Putamen (tissue), 1 donor: ENCODE measurements at regions not wholly inside any gene's neighbourhood (a gene's known extent, or its start where the extent isn't known, plus 50 kb on each side); places are given as distances from the start of the nearest gene placed in this dataset.

ENCODE experiments used
- DNase-seq: peaks from one replicate; pipeline ENCODE4 v3.0.0-alpha.2; 2016; ENCODE audit warnings: low spot score

DNA sequence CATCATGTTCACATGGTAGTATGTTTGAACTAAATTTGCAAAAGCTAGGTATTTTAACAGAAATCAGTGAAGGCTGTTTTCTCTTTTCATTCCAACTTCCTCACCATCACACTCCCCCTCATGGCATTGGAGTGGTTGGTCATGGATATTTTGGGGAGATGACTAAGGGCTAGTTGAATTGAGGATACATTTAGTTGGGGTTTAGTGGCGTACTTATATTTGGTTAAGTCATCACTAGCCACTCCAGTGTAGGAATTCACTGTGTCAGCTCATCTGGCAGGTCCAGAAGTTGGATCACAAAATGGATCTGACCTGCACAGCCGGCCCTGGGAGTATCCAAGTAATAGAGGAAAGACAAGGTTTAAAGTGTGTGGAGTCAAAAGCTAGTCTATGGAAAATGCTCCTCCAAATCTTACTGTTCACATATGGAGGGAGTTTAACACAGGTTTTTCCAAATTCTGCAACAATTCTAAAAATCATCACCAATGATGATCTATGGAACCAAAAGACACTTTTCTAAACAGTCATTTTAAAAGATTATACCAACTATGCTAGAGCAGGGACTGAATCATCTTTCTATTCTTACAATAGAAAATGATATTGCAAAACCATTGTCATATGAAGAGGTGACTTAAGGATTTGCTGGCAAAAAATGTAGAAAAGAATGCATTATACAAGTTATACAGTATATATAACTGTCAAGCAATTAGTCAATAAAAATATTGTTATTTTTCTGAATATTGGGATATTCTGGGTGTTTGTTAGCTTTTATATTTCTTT, 247.8 kb upstream of the PEX5L start:
- no peak for DNase-seq

DNA sequence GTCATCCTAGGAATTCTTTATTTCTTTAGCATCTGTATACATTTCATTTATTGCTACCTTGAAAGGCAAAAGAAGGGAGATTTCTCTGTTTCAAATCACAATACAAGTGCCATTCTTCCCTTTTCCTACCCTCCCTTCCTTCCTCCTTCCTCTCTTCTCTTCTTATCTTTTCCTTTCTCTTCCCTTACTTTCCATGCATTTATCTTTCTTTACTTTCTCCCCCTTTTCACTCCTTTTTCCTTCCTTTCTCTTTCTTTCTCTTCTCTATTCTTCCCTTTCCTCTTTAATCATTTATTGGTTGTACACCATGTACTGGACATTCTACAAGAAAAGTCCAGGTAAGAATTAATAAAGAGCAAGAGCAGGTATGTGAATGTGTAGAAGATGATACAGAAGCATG, 251.0 kb upstream of the PEX5L start:
- no peak for DNase-seq

DNA sequence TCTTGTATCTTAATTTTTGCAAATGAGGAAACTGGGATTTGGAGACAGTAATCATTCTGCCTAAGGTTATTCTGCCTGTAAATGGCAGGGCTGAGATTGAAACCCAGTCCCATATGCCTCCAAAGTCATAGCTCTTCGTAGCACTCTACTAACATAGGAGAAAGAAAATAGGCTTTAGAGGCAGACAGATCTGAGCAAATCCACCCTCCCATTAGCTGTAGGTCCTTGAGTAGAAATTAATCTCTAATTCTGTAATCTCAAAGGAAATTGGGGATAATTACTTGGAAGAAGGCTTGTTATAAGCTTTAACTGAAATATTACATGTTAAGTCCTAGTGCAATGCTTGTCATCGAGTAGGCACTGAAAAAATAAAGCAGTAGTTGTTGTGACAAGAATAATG, 252.1 kb upstream of the PEX5L start:
- no peak for DNase-seq

DNA sequence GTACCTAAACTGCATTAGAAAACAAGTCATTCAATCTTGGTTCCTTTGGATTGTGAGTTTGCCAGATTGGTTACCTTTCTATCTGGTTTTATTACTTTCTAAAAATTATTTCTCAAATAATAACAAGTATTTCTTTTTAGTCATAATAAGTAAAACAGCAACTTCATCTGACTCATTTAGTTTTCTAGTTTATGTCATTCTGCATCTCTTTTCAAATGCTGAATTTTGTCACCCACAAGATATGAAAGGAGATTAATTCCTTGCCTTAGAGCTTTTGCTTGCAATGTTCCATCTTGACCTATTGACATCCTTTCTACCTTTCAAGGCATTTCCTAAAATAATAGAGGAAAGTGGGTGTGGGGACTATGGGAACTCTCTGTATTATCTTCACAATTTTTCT, 253.6 kb upstream of the PEX5L start:
- no peak for DNase-seq

DNA sequence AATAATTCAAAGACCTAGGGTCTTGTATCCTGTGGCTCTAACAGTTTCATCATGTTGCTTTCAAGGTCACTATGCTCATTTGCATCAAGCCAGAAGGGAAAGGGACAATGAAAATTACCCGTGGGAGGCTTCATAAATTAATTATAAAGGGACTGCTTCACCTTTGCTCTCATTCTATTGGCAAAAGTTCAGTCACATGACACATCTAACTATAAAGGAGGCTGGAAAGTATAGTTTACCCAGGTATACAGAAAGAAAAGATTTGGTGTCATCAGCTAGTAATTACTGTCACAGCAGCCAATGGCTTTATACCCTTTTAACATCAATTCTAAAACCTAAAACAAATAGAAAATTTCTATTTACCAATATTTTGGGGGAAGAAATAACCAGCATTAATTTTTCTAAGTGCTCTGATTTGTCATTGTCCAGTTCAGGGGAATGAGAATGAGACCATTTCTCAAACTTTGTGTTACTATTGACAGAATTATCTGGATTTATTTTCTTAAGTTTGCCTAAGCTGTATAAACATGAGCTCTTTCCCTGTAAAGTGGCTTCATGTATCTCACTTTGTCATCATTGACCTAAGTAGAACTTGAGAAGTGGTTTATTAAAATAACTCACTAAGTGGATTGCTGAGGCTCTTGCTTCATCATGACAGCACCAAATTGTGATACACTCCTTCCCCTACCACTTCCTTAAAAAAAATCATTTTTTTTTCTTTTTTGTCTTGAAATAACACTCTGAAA, 257.7 kb upstream of the PEX5L start:
- DNase-seq: no peak

DNA sequence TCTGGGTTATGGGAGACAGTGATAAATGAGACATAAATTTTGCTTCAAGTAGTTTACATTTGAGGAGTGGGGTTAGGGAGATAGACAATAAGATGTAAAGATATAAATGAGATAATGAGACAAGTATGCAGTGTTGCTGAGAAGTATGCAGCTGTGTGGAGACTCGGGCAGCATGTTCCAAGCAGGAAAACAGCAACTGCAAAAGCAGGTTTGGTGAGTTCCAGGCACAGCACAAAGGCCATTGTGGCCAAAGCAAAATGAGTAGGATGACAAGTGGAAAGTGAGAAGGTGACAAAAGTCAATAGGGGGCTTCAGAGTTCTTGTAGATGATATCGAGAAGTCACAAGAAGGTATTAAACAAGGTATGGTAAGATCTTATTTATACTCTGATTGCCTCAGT, 259.1 kb upstream of the PEX5L start:
- DNase-seq: no peak

DNA sequence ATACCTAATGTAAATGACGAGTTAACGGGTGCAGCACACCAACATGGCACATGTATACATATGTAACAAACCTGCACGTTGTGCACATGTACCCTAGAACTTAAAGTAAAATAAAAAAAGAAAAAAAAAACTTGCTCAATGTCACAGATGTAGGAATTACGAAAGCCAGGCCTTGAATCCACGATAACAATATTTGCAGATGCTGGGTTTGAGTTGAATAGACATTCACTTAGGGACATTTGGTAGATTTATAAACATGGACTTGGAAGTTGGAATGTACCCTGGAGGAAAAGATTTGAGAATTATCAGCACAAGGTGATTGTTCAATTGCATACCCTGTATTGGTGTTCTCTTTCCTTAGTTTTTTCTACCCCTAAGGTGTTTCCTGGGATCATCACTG, 260.2 kb upstream of the PEX5L start:
- no peak for DNase-seq

DNA sequence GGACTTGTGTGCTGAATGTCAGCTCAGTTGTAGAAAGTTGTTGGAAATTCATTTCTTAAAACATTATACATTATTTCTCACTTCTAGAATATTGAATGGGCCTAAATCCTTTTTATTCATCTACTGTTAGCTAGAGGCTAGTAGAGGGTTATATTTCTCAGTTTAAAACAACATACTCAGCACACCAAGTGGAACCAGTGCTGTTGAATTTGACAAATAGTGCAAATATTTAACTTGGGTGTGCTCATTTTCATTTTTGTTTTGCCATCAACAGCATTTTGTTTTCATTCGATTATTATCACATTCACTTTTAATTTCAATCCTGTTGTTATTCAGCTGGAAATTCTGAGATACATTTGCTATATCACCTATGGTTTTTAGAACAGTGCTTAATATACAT, 269.4 kb upstream of the PEX5L start:
- DNase-seq: no peak

DNA sequence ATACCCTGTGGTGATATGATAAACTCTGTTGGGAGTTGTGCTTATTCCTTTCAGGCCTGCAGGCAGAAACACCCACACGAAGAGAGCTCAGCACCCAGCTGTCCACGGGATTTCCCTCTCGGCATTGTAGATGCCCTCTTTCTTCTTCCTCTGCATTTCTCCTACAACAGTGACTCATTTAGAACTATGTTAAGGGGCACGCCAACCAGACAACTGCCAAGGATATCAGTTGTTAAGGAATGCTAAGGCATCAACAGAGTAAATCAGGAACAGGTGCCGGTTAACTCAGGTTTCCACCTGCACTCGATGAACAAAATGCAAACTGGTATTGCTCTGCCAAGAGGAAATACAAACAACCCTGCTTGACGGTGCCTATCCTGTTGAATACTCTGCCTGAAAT, 270.0 kb upstream of the PEX5L start:
- DNase-seq: no peak

DNA sequence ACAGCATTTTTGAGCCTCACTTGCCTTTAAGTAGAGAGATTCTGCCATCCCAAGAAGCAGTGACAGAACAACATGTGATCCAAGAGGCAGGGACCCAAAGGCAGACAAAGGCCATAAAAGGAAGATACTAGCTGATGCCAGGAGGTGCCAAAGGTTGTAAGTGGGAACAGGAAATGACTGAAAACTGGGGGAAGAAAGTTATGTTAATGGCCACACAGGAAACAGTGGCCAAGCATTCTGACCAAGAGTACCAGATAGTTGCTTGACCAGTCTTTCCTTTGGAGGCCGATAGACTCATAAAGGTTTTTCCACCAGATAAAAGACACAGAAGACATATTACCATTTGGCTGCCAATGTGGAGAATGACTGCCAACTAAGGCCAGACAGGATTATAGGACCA, 274.5 kb upstream of the PEX5L start:
- DNase-seq: no peak

DNA sequence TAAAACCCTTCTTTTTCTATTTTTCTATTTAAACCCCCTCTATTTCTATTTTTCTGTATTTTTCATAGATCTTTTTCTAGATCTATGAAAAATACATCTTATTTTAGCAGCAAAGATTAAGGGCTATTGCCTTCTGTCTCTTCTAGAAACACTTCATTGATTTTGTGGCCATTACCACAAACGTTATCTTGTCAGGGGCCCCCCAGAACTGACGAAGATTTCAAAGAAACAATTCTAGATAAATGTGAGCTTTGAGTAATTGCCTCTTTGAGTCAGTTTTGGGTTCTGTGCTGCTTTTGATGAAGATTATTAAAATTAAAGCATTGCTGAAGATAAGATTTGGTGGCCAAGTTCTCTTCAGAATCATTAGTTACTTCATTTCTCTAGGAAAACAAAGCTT, 279.6 kb upstream of the PEX5L start:
- no peak for DNase-seq

DNA sequence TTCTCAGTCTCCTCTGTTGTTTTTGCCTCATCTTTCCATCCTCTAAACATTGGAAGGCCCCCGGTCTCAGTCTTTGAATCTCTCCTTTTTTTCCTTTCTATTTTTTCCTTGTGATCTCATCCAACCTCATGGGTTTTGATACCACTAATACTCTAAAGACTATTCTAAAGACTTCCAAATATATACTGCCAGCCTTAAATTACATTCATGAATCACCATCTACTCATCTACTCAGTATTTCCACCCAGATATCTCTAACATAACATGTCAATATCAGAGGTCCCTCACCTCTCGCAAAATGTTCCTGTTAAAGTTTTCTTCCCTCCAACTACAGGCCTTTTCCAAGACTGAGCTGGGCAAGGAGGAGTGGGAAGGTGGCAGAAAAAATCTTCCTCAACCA, 282.5 kb upstream of the TTC14 start:
- DNase-seq: no peak

DNA sequence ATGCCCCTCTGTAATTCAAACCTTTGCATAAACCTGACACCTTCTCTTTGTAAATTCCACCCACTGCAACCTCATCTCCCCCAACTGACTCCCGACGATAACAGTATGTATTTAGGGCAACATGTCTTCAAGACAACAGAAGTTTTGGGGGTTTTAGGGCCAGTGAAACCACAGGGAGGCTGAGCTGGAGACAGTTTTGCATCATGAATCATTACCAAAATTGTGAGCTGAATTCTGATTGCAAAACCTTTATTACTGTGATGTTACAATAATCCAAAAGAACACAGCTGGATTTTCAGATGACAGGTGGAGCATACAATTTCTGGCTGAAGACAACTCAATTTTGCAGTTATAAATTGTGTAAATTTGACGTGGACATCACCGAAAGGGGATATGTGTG, 281.3 kb upstream of the TTC14 start:
- DNase-seq: no peak

DNA sequence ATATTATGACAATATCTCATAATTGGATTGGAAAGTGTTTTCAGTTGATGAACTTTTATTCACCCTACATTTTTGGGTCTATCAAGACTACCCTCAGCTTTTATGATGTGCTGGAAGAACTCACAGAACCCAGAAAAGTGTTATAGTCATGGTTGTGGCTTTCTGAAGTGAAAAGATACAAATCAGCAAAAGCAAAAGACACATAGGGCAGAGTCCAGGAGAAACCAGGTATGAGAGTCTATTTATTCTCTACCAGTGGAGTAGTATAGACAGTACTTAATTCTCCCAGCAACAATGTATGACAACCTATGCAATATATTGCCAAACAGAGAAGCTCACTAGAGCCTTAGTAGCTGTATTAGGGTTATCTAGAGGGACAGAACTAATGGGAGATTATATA, 280.4 kb upstream of the TTC14 start:
- DNase-seq: no peak

DNA sequence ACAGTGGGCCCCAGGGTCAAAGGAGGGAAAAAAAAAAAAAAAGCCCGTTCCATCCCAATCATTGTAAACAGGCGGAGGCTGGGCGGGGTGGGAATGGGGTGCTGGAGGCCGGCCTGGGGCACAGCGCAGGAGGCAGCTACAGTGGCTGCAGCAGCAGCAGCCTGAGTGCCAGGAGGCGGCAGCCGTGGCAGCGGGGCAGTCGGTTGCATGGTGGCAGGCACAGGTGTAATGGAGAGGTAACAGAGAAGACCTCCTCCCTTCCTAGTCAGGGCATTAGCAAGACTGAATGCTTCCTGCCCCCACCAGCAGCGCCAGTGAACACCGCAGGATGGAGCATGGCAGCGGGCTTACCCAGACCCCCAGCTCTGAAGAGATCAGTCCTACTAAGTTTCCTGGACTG, 279.1 kb upstream of the TTC14 start:
- no peak for DNase-seq

DNA sequence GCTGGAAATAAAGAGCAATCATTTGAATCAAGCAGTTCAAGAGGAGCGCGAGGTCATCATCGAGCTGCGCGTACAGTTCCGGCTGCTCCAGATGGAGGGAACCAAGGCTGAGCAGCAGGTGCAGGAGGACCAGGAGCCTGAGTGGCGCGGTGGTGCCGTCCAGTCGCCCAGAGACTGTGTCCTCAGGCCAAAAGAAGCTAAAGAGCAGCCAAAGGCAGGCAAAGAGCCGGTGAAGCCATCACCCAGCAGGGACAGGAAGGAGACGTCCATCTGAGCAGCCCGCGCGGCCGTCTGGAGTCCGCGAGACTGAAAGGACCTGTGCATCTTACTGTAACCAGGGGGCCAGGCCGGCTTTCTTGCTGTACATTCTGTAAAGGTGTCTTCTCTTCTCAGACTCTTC, 277.2 kb upstream of the TTC14 start:
- no peak for DNase-seq

DNA sequence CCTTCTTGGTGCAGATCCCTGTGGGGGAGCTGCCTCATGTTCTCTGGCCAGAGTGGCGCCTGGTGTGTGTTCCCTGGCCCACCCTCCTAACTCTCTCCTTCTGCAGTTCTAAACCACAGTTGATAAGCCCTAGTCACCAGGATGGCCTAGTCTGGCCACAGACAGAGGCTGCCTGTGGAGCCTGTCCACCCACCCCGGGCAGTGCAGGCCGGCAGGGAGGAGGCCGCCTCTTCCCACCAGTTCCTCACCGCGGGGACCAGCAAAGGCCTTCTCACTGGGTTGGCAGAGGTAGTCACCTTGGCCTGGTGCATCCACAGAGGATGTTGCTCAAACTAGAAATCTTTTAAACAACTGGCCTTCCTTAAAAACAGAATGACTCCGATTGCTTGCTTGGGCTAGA, 276.4 kb upstream of the TTC14 start:
- DNase-seq: no peak

DNA sequence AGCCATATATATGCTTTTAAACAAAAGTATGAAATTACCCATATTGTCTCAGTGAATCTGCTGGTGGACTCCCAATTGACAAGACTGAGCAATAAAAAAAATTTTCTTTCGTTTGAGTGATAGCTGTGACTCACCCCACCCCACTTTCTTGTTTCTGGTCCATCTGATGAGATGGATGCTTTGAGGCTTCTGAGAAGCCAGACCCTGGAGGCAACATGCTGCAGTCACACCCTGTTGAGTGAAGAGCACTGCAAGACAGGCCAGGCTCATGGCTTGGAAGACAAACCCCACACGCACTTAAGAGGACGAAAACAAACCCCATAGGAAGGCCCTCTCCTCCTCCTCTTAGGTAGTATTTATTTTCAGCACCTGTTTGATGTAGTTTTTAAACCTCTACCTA, 276.0 kb upstream of the TTC14 start:
- no peak for DNase-seq

DNA sequence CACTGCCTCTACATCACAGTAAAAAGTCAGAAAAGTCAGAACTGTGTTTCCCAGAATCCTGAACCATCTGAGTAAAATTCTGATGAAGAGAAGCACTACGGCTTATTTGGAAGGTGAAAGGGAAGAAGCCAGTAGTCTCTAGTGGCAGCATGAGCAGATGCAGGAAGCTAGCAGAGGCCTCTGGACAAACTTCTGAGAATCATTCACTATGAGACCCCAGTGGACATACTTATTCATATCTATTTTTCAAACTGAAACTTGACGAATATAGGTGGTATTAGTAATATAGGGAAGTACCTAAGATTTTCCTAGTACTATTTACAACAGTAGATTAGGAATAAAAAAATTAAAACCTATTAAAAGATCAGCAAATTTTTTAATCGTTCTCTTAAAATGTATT, 272.8 kb upstream of the TTC14 start:
- no peak for DNase-seq

DNA sequence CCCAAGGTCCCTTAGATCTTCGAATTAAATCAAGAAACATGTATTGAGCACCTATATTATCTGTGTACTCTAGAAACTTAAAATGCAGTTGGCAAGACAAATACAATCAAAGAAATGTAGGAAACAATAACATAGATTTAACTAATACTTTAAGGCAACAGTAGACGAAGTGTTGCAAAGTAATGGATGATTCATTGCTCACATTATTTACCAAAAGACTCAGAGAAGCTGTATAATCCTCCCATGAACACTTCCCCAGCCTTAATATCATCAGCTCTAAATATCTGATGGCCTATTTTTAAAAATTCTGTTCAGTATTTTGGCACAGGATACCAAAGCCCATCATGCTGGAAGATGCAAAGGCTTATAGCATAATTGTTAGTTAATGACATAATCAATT, 272.1 kb upstream of the TTC14 start:
- no peak for DNase-seq

DNA sequence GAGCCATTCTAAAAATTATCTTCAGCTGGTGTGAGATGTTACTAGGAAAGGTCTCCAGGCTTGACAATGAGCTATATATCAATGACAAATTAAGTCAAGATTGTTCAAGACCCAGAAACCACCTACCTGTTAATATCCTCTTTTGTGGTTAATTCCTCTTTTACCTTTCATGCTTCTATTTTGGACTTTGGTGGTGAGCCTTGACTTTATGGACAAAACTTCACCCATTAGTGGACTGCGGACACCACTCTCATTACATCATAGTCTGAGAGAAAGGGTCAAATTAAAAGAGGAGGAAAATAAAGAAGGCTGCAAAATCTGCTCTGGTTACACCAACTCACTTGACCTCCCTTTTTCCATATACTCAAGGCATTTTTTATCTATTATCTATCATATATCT, 271.5 kb upstream of the TTC14 start:
- no peak for DNase-seq

DNA sequence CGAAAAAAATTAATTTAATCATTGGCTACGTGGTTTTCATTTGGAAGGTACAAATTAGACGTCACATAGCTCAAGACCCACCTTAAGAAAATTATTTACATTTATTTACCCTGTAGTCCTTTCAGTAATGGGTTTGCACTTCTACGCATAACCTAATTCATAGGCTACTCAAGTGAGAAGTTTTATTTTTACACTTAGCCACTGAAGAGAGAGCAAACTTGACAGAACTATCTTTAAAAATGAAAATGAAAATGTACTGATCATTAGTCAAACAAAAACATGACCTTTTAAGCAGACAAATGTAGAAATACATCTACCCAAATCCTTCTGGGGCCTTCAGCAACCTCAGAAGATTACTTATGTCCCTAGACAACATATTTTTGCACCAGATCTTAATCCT, 269.4 kb upstream of the TTC14 start:
- DNase-seq: no peak

DNA sequence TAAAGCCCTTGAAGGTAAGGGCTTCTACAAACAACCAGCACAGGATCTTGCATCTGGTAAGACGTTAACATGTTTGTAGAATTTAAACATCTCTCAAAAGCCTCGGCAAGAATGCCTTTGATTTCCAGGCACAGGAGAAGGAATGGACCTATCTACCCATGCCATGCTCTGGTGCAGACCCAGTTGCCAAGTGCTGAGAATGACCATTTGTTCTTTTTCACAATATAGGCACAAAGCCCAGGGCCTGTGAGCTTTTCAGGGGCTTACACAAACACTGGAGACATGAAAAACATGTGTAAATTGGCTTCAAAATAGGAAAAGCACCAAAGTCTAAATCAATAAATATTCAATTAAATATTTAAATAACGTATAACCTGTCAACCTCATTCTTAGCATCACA, 266.9 kb upstream of the TTC14 start:
- peak; percentile 76 for DNase-seq

DNA sequence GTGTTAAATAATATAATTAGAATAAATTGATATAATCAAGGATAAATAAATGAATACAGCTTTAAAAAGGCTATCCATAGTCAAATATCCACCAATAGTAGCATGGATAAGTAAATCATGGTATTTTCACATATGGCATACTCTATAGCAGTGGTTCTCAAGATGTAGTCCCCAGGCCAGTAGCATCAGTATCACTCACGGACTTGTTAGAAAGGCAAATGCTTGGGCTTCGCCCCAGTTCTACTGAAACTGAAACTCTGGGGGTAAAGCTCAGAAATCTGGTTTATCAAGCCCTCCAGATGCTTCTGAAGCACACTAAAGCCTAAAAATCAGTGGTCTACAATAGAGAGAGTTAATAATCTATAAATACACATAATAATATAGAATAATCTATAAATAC, 261.6 kb upstream of the TTC14 start:
- DNase-seq: no peak
